Limb (tissue), 2 donors: ENCODE measurements at regions not wholly inside any gene's neighbourhood (a gene's known extent, or its start where the extent isn't known, plus 50 kb on each side); places are given as distances from the start of the nearest gene placed in this dataset.

Experiments
- DNase-seq, 2 donors: peaks; one replicate each; pipeline ENCODE4 v3.0.0-alpha.2; 2016; ENCODE audit errors: extremely low spot score in 2 of 2

- no peak for DNase-seq
Measured at GRCh38 chr13:33372251-33372919, 86.8 kb upstream of the STARD13 start.

GRCh38 chr13:33373624-33374023 is 88.1 kb upstream of the STARD13 start:
- DNase-seq: no peak

- no peak for DNase-seq
Measured at GRCh38 chr13:33375421-33375820, 89.9 kb upstream of the STARD13 start.

GRCh38 chr13:33376212-33376611 is 90.7 kb upstream of the STARD13 start:
- DNase-seq: no peak

GRCh38 chr13:33377411-33377810 is 91.9 kb upstream of the STARD13 start:
- DNase-seq: no peak

GRCh38 chr13:33377825-33378224 is 92.3 kb upstream of the STARD13 start:
- DNase-seq: no peak

- DNase-seq: no peak
Measured at GRCh38 chr13:33379608-33380007, 94.1 kb upstream of the STARD13 start.

GRCh38 chr13:33380487-33381079 is 95.0 kb upstream of the STARD13 start:
- no peak for DNase-seq

- no peak for DNase-seq
Measured at GRCh38 chr13:33381180-33381579, 95.6 kb upstream of the STARD13 start.

- DNase-seq: no peak
Measured at GRCh38 chr13:33381906-33382305, 96.4 kb upstream of the STARD13 start.

GRCh38 chr13:33383724-33384577 is 98.4 kb upstream of the STARD13 start:
- DNase-seq: no peak

GRCh38 chr13:33388286-33388998 is 102.9 kb upstream of the STARD13 start:
- DNase-seq: no peak

- no peak for DNase-seq
Measured at GRCh38 chr13:33392794-33393405, 107.3 kb upstream of the STARD13 start.

GRCh38 chr13:33394294-33394932 is 108.9 kb upstream of the STARD13 start:
- DNase-seq: no peak

GRCh38 chr13:33401238-33401637 is 115.7 kb upstream of the STARD13 start:
- DNase-seq: no peak

GRCh38 chr13:33402975-33403374 is 117.4 kb upstream of the STARD13 start:
- DNase-seq: no peak

GRCh38 chr13:33403807-33404362 is 118.3 kb upstream of the STARD13 start:
- no peak for DNase-seq

GRCh38 chr13:33405371-33405770 is 119.8 kb upstream of the STARD13 start:
- no peak for DNase-seq

GRCh38 chr13:33409673-33410510 is 124.3 kb upstream of the STARD13 start:
- no peak for DNase-seq

GRCh38 chr13:33410619-33411018 is 125.1 kb upstream of the STARD13 start:
- DNase-seq: no peak
